Erythroblast (primary cell): ENCODE measurements at regions not wholly inside any gene's neighbourhood (a gene's known extent, or its start where the extent isn't known, plus 50 kb on each side); places are given as distances from the start of the nearest gene placed in this dataset.

ENCODE experiments used
- GATA1 ChIP-seq: IDR thresholded peaks from 2 replicates; pipeline ENCODE4 v1.6.1; 2011; ENCODE audit warnings: low read depth, mild to moderate bottlenecking, control low read depth, low read length, moderate library complexity
- POLR2A ChIP-seq: IDR thresholded peaks from 2 replicates; pipeline ENCODE4 v1.6.1; 2011; ENCODE audit warnings: mild to moderate bottlenecking, low read length

DNA sequence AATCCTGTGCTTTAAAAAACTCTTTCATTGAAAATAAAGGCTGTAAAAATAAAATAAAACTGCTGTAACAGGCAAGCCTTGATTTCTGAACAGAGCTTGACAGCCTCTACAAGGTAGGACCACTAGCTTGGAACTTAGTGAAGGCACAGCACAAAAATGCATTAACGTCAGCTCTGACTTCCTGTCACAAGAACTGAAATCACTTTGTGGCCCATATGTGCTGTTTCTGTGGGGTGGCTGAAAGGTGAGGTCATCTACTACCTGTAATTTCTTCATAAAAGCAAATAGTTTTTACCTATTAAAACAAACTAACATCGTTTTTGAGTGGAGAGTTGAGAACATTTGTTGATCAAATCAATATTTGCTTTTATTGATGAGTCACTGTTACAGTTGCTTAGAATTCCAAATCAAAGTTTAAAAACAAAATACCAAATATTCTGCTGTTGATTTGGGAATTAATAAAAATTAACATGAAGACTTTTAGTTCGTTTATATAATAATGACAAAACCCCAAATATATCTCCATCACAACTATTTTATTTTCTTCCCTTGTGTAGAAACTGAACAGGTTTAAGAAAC, 1034.1 kb downstream of the MCTP2 start:
- TF ChIP-seq POLR2A = no peak
- TF ChIP-seq GATA1 = no peak
